ENCODE measurements at regions not wholly inside any gene's neighbourhood (a gene's known extent, or its start where the extent isn't known, plus 50 kb on each side); places are given as distances from the start of the nearest gene placed in this dataset.

DNA sequence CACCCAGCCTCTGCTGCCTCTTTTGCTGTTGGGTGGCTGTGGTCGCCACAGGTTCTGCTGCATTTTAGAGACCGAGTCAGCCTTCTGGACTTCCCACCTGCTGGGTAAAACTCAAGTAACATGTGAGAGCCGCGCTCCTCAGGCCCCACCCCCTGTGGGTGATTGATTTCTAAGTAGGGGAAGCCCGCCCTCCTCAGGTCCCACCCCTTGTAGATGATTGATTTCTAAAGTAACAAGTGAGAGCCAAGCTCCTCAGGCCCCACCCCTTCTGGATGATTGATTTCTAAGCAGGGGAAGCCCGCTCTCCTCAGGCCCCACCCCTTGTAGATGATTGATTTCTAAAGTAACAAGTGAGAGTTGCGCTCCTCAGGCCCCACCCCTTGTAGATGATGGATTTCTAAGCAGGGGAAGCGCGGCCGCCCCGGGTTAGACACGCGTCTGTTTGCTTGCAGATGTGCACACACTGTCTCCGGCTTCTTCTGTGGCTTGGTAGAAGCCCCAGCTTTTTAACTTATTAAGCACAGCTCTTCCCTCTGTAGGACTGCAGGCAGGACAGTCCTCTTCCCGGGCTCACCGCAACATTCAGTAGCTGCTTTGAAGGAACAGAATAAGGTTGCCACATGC is 83.4 kb downstream of the FAM43A start:
- DNase-seq, result peak; percentile 99

DNA sequence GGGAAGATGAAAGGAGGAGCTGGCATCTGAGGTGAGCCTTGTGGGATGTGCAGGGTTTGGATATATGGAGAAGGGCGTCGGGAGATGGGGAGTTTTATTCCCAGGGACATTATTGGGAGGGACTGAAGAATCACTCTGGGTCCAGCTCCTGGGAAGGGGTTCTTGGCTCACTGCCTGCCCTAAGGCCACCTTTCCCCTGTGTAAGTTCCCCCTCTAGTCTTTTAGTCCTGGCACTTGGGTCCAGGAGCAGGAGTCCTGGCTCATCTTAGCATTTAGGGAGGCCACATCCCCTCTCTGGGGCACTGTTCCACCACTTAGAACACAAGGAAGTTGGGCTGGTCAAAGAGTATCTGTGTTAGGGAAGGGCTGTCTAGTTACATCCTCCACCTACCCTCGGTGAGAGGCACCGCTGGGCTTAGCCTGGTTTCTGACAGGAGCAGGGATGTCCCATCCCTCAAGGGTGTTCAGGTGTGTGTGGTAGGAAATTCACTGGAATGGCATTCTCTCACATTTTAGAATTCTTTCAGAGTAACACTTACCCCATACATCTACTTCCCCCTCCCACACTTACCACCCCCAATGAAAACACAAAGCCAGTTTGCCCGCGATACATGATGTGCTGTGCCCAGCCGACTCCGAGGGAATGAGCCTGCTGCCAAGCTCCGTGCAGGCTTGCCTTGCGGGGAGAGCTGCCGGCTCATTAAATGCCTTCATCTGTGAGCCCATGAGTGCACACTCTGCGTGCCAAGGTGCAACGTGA is 86.7 kb downstream of the FAM43A start:
- no peak for DNase-seq

DNA sequence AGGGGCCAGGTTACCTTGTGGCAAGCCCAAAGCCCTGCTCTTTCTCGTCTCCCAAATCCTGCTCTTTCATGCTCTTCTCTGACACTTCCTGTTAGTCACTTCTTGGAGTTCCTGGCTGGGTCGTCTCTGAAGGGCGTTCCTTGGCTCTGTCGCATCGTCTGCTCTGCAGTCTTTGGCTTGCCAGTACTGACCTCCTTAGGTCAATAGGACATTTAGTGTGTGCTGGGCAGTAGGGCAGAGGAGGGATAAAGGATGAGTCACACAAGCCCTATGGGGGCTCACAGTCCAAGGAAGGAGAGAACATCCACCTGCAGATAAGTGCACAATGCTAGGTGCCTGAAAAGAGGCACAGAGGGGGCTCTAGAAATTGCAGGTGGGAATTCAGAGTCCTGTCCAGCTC is 87.5 kb downstream of the FAM43A start:
- DNase-seq, result no peak

DNA sequence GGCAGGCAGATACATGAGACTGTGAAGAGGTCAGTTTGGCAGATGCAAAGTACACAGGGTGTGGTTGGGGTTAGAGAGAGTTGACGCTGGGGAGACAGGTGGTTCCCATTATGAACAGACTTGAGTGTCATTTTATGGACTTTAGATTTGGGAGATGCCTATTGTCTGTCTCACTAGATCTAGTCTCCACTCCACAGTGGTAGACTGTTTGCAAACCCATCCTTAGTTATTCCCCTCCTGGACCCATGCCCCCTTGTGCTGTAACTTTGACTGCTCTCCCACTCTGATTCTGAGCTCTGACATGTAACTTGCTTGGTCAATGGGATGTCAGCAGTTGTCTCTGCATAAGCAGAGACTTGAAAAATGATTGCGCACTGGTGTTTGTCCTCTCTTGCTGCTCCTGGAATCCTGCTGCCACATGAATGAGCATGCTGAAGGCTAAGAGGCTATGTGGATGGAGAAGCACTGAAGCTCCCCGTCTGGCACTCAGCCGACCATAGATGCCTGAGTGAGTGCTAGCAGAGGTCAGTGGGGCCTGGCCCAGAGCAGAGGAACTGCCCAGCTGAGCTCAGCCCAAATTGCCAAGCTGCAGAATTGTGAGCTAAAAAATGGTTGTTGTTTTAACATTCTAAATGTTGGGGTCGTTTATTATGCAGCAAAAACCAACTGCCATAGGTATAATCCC is 88.2 kb downstream of the FAM43A start:
- DNase-seq, result no peak

DNA sequence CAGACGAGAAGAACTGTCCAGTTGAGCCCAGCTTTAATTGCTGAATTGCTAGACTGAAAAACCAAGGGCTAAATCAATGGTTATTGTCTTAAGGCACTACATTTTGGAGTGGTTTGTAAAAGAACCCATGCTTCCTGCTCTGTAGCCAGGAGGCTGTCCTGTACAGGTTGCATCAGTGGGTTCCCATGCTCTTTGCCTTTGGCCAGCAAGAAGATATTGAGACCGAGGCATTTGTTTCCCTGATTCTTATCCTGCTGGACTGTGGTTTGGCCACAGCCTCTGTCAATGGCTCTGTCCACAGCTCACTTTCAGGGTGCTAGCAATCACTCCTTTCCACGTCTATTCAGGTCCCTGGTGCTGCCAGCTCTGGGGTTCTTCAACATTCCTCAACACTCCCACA is 89.6 kb downstream of the FAM43A start:
- no peak for DNase-seq

DNA sequence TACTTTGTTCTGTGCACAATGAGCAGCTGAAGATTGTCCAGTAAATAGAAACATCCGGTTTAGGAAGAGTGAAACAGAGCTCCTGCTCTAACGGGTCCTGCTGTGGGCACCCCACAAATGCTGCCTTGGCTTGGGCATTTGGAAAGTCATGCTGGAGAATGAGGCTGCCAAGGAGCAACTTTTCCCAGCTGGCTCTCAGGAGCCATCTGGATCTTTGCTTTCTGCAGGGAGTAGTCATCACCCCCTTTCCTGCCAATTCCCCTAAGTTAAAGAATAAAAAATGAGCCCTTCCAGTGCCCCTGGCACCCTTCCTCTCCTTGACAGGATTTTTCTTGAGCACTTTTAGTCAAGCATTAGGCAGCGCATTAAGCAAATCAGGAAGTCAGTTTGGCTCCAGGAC is 90.0 kb downstream of the FAM43A start:
- DNase-seq, result no peak

DNA sequence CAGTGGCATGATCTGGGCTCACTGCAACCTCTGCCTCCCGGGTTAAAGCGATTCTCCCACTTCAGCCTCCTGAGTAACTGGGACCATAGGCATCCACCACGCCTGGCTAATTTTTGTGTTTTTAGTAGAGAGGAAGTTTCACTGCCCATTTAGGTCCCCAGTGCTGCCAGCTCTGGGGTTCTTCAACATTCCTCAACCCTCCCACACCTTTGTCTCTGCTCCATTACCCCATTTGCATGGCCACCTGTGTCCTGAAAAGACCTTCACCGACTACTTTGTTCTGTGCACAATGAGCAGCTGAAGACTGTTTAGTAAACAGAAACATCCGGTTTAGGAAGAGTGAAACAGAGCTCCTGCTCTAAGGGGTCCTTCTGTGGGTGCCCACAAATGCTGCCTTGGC is 92.0 kb downstream of the FAM43A start:
- DNase-seq, result no peak

DNA sequence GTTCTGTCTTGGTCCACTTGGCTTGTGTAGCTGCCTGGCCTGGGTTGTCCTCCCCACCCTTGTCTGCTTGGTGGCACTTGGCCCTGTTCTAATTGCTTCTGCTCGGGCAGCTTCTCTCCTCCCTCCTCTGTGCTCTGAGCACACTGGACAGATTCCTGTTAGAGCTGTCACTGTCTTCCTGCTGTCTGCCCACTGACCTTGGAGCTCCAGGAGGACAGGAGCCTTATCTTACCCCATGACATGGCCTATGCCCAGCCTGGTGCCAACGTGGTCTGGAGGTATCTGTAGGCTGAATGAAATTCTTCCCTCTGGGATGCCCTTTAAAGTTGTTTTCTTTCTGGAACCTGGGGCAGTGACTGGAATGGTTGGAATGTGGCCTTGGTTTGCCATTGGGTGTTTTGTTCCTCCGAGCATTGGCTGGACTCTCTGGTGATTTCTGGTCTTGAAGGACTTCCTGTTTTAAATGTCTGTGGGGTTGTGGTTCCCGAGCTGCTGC is 94.1 kb downstream of the FAM43A start:
- DNase-seq, result no peak

DNA sequence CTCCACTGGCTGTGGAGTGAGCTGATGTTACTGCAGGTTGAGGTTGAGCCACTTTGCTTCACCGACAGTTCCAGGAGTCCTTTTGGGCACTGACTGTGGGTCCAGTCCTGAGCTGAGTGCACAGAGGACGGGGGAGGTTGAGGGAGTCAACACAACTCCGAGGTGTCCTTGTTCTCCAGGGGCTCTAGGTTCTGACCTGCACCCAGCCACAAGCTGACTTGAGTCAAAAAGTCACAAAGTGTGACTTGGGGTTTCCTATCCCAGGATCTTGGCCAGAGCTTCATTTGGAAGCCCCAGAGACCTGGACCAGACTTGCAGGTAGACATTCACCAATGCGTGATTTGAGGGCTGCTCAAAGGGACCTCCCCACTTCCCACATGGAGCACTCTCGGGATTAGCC is 95.0 kb downstream of the FAM43A start:
- no peak for DNase-seq

DNA sequence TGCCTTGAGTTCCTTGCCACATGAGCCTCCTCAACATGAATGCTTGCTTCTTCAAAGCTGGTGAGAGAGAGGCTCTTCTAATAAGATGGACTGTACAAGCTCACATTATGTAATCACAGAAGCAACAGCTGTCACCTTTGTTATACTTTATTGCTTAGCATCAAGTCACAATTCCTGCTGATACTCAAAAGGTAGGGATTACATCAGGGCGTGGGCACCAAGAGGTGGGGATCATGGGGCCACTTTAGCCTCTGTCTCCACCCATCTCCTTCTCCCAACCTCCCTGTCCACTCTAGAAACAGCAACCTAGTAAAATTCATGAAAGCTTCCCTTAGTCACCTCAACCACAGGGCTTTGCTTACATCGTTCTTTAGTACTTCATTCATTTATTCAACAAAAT is 95.9 kb downstream of the FAM43A start:
- no peak for DNase-seq

DNA sequence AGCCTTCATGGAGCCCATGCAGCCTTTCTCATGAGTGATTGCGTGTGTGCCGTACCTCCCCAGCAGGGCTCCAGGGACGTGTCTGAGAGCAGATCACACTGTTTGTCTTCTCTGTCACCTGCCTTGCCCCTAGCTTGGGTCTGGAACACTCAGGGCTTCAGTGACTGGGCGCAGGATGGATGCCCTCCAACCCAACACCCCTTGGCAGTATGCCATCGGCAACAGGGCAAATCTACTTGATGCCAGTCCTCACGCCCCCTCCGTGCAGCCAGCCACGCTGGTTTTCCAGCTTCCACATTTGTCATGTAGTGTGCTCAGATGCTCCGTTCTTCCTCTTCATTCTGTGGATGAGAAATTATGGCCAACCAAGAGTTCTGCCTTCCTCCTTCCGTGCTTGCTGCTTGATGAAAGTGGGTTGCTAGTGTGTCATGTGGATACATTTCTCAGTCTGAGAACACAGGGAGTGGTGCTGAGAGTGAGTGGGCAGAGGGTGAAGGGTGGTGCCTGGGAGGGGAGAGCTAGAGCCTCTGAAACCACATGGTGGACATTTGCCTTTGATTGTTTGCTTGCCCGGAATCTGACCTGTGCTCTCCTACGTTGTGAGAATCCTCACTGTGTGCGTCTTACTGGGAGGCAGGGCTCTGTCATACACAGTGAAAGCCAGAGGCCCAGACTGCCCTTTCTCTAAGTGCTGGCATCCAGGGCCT is 97.2 kb downstream of the FAM43A start:
- no peak for DNase-seq

DNA sequence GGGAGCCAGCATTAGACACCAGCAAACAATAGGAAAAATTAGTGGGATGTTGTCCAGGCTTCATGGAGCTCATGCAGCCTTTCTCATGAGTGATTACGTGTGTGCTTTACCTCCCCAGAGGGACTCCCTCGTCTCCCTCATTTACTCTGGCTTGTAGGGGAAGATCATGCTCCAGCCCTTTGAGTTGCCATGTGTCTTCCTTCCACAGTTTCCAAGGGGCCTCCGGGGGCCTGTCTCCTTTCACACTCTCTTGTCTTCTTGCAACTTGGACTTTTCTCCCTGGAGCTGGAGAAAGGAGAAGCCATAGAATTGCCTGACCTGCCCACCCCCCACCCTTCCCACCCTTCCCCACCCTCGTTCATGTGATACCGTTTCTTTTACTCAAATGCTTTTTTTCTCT is 98.7 kb downstream of the FAM43A start:
- no peak for DNase-seq

DNA sequence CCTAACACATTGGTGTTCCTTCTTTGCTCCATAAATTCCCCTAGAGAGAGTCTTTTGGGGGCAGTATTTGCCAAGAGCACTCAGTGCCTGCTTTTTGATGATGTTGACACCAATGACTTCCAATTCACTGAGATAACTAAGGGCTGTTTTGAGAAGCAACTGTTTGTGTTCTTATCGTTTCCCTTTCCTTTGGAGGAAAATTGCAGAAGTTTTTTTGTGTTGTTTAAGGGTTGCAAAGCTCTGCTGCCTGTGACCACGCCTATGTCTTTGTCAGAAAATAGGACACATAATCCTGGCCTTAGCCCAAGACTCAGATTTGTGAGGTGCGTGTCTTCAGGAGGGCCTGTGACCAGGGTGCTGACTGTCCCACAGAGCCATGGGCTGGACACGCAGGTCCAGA is 99.6 kb downstream of the FAM43A start:
- DNase-seq, result no peak

DNA sequence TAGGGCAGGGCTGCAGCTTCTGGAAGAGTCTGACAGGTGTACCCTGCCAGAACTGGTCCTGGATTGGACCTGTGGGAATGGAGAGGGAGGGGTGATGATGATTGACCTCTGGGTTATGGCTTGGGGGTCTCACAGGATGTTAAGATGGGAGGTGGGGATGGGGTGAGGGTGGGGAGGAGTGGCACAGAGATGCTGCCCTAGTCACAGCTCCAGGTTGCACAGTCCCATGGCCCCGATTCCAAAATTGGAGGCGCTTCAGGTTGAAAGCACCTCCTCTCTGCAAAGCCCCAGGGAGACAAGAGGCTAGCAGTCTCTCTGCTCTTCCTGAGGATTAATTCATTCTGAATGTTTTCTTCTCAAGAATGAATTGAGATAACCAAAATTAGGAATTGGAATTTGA is 101.4 kb downstream of the FAM43A start:
- DNase-seq, result no peak

DNA sequence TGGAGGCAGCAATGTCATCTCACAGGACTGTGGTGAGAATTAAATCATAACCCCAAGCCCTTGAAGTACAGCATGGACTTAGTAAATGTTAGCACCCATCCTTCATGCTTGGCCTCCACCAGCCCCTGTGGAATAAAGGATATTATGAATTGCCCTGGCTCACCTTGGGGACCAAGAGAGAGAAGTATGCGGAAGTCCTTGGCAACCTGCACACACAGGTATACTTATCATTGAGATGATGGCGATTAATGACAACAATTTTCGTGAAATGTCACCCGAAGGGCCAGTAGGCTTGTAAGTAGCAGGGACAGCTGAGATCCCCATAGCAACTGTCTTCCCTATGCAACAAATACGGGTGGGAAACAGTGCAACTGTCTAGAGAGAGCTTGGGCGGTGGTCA is 102.0 kb downstream of the FAM43A start:
- DNase-seq, result no peak

DNA sequence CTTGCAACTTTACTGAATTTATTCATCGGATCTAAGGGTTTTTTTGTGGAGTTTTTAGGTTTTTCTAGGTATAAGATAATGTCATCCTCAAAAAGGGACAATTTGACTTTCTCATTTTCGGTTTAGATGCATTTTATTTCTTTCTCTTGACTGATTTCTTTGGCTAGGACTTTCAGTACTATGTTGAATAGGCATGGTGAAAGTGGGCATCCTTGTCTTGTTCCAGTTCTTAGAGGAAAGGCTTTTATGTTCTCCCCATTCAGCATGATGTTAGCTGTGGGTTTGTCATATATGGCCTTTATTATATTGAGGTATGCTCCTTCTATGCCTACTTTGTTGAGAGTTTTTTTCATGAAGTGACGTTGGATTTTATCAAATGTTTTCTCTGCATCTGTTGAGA is 106.7 kb downstream of the FAM43A start:
- DNase-seq, result no peak

DNA sequence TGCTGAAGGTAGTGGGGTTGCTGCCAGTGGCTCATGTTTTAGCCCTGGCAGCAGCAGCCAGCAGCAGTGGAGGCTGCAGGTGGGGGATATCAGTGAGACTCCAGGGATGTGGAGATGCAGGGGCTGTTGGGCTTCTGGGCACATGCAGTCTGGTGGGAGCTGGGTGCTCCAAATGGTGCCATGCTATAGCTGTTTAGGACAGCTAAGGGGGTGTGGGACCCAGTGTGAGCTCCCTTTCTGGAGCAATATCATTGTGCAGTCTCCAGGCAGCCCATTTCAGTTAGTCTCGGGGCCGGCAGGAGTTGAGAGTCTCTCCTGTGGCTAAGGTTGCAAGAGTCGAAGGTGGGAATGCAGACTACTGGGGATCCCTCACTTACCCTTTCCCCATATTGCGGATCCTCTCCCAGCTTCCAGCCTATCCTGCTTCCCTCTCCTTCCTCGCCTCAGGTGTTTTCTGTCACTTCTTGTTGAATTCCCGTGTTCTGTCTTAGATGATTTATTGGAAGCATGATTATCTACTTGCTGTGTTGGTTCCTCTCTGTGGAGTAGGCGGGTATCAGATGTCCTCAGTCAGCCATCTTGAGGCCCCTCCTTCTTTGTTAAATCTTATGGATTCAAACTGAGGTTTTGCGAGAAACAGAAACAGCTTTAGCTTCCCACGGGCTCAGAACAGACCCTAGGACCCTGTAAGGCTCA is 112.0 kb downstream of the FAM43A start:
- DNase-seq, result no peak

DNA sequence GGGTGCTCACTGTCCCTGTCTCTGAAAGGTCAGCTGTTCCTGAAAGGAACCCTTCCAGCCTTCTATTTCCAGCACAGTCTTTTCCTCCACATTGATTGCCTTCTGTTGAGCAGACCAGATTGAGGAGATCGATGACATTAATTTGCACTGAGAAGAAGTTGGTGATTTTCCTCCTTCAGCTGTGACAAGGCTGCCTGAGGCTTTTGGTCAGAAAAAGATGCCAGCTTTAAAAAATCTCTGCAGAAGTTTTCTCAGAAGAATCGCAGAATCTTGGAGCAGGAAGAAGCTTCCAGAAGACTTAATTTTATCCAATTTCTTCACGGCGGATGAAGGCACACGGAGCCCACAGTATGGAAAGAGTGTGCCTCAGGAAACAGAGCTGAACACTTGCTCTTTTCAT is 112.8 kb downstream of the FAM43A start:
- DNase-seq, result no peak

DNA sequence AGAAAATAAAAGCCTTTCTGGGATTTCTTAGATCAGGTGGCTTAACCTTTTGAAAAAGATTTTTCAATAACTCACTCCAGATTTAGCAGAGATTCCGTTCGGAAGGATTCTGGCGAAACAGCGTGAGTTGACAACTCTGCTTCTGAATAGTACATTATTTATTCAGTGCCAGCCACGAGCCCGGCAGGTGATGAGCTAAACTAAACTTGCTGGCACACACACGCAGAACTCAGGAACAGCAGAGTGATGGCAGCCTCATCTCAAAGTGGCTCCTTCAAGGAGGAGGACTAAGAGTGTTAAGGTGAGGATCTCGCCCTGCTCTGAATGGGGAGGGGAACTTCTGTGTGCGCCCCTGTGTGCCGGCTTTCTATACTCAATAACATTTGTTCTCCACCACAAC is 114.3 kb downstream of the FAM43A start:
- no peak for DNase-seq

DNA sequence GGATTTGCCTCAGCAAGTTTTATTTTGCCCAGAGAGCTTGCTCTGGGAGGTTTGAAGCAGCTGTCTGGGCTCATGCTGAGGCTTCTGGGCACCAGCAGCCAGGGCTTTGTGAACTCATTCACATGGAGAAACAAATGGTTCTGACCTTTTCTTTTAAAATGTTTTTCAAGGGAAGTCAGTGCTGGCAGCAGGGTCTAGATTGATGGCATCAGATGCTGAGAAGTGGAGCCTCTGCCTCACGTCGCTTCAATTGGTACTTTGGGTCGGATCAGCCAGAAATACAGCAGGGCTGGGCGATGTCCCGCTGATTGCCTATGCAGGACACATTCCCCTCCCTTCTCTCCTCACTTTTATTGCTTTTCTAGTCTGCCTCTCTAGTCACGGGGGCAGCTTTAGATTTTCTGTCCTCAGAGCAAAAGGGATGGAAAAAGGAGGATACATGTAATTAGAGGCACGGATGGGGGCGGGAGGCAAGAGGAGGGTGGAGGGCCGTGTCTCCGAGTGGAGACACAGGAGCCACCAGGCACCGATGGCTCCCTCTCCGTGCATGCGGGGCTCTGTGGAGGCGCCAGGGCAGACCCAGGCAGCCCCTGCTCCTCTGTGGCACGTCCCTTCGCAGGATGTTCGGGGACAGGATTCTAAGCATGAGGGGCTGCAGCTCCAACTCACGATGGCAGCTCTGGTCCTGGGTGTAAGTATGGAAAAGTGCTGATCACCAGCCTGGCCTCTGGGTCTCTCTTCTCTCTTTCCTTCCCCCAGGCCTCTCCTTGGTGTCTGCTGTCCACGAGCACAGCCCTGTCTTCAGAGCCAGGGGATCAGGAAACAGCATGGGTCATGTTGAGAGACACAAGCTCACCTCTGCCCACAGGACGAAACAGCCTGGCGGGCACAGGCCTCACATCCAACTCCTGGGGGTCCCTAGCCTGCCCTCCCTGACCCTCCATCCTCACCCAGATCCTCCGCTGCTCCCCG is 116.1 kb downstream of the FAM43A start:
- DNase-seq, result no peak

DNA sequence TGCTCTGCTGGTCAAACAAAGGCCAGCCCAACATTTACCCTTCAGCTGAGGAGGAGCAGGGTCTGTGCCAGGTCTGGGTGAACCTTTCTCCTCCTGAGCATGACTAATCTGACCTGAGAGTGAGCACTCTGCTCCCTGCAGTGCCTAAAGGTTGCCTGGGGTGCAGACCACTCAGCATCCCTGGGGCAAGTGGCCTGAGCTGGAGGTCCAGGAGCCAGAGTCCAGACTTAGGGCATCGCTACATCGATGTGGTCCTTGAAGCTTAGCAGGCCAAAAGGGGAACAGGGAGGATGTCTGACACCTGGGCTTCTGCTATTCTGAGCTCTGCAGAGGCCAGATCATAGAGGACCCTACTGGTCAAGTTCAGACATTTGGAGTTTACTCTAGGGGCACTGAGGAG is 119.1 kb downstream of the FAM43A start:
- DNase-seq, result no peak

DNA sequence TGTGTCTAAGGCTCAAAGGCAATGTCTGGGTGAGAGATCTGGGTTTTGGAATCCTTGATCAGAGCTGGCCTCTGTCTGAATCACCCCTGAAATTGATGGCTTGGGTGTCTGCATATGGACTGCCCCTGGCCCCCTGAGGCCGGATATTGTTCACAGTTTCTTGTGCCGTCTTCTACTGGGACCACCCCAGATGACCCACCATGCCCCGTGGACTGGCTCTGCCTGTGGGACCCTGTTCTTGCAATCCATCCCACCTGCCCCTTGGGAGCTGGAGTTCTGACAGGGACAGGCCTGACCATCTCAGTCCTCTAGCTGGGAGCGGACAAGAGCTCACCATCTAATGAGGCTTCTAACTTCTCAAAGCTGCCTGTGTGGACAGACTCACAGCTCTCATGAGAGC is 119.9 kb downstream of the FAM43A start:
- DNase-seq, result no peak

Measured in NCI-H524 treated with DMSO at 0.1 percent for 48 hours (cell line).